NCI-H526 (cell line): ENCODE measurements at regions not wholly inside any gene's neighbourhood (a gene's known extent, or its start where the extent isn't known, plus 50 kb on each side); places are given as distances from the start of the nearest gene placed in this dataset.

Source experiments
- DNase-seq, 2 experiments: peaks; one replicate each; lab custom pipeline; 2025; lab: John Stamatoyannopoulos, UW

DNA sequence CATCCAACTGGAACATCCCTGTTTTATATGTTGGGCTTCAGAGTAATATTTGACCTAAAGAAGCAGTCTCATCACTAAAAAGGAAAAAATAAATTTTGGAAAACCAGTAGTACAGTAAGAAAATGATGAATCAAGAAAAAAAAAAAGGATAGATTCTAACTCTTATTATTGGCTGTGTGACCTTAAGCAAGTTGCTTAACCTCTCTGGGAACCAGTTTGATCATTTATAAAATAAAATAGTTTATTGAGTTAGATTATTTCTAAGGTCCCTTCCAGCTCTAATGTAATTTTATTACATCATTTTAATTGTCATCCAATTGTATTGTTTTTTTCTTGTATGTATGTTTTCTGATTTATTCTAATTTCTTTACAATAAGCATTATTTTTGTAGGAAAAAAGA, 127.0 kb downstream of the PRELID2 start:
- no peak for DNase-seq

DNA sequence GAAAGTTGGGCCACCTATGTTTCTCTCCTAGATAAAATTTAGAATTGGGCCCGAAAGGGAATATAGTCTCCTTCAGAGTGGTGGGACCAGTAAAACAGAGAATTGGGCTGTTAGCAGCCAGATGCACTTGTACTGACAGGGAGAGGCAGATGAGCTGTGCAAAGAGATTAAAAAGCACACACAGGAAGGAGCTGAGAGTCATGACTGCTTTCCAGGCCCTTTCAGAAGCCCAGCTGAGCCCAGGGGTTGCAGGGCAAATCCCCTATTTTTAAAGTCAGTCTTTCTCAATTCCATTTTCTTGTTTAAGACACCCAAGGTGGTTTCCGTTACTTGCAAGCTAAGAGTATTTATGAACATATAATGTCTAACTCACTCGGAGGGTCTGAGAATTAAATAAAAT, 130.4 kb downstream of the PRELID2 start:
- DNase-seq, result no peak

- DNase-seq, result no peak
Measured at GRCh38 chr5:145703856-145704255, 131.3 kb downstream of the PRELID2 start.

- DNase-seq, result no peak
Measured at GRCh38 chr5:145701404-145701803, 133.7 kb downstream of the PRELID2 start.

DNA sequence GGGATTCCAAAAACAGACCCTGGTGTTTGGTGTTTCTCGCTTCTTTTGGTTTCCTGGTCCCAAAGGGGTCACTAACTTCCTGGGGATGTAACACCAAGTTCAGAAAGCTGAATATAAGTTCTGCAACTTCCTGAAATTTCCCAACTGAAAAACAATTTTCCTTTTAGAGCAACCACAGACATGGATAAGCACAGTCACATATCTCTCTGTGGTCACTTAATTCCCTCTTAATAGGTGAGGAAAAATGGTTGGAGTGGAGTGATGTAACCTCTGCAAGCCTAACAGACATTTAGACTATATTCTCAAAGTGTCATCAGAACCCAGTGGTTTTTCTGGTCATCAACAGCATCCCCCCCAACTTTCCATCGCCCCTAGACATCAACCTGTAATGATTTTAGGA, 135.3 kb downstream of the PRELID2 start:
- no peak for DNase-seq

DNA sequence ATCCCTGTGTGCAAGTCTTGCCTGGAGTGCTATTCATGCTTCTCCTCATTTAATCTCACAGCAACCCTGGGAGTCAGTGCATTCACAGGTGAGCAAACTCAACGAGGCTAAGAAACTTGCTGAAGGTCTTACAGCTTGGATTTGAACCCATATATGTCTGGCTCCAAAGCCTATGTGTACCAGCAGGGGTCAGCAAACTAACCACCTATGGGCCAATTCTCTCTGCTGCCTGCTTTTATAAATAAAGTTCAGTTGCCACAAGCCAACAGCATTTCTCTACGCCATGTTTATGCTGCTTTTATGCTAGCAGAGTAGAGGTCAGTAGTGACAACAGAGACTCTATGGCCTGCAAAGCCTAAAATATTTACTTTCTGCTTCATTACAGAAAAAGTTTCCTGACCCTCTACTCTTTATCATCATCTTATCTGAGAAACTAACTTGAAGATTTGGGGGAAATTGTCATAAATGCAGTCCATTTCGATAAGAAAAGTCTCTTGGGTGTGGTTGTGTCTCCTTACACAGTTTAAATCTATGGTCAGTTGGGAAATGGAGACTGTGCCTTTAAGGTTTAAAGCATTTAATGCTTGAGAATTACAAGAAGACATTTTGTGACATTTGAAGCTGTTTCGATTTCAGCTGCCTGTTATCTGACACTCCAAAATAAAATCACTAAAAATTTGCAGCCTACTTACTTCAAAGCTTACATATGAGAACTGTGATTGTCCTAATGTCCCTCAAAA, 137.7 kb downstream of the PRELID2 start:
- peak in 1 of 2 experiments; percentile 44 for DNase-seq

- DNase-seq, result no peak
Measured at GRCh38 chr5:145689235-145689634, 145.9 kb downstream of the PRELID2 start.

- DNase-seq, result no peak
Measured at GRCh38 chr5:145687943-145688342, 147.2 kb downstream of the PRELID2 start.

GRCh38 chr5:145685417-145685816, 149.7 kb downstream of the PRELID2 start:
- no peak for DNase-seq

- DNase-seq, result no peak
Measured at GRCh38 chr5:145683431-145683830, 151.7 kb downstream of the PRELID2 start.

GRCh38 chr5:145682197-145682899, 152.8 kb downstream of the PRELID2 start:
- no peak for DNase-seq

DNA sequence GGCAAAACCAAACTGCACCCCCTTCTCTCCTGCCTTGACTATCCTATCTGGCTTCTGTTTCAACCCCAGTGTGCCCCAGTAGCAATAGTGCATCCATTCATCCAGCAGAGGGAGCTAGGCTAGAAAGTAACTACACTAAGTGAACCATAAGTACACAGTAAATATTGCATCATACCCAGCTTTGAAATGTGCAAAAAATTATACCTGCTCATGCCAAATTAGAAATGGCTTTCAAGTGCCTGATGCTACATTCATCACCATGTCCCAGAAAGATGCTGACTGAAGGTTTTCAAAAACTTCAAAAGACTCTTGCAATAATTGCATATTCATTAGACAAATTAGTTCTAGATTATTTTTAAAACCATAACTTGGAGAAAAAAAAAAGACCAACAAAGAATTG, 153.5 kb downstream of the PRELID2 start:
- peak; percentile 27 to 76 for DNase-seq

DNA sequence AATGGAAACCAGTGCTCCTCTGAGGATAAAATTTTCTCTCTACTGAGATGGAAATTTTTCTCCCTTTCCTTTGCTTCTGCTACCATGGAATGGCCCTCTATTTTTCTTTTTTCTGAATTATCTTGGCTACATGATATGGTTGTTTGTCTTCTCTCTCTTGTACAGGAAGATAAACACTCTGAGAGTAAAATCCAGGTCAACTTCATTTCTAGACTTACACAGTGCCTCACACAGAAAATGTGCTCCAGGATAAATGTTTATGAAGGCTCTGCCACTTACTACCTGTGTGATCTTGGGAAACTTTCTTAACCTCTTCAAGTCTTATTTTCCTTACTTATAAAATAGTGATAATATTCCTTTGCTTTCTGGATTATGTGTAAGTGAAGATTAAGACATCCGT, 153.9 kb downstream of the PRELID2 start:
- DNase-seq, result no peak

- DNase-seq, result no peak
Measured at GRCh38 chr5:145680767-145681166, 154.4 kb downstream of the PRELID2 start.

- no peak for DNase-seq
Measured at GRCh38 chr5:145680169-145680568, 155.0 kb downstream of the PRELID2 start.

- DNase-seq, result no peak
Measured at GRCh38 chr5:145678255-145678654, 156.9 kb downstream of the PRELID2 start.

- no peak for DNase-seq
Measured at GRCh38 chr5:145673786-145674185, 161.4 kb downstream of the PRELID2 start.

GRCh38 chr5:145668714-145669113, 166.4 kb downstream of the PRELID2 start:
- DNase-seq, result no peak

DNA sequence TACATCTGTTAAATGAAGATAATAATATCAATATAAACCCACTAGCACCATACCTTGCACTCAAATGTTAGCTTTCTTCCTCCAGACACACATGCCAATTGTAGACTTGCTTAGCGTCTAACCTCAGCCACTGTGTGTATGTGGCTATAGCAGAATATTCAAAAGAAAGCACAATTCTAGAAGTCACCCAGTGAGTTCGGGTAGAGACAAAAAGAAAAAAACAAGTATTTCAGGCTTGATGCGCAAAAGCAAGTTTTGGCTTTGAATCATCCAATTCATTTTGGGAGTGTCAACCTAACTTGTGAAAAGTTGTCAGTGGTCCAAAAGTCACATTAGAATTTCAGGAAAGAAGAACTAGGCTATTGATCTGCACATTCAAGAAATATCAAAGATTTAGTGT, 167.4 kb downstream of the PRELID2 start:
- DNase-seq, result no peak

DNA sequence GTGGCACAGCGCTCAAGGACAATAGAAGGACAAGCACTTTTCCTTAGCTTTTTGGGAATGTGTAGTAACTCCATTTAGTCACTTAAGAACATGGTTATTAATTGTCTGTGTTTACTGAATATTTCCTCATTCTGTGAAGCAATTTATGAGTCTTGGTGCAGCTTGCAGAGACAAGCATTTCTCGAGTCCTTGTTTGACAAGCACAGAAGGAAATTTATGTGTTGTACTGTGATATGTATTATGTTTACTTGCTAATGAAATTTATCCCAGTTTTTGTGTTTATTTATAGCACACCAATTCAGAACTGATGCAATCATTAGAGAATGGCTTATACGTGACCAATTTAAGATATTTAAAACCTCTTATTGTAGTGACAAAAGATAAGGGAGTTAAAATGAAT, 168.6 kb downstream of the PRELID2 start:
- DNase-seq, result no peak

DNA sequence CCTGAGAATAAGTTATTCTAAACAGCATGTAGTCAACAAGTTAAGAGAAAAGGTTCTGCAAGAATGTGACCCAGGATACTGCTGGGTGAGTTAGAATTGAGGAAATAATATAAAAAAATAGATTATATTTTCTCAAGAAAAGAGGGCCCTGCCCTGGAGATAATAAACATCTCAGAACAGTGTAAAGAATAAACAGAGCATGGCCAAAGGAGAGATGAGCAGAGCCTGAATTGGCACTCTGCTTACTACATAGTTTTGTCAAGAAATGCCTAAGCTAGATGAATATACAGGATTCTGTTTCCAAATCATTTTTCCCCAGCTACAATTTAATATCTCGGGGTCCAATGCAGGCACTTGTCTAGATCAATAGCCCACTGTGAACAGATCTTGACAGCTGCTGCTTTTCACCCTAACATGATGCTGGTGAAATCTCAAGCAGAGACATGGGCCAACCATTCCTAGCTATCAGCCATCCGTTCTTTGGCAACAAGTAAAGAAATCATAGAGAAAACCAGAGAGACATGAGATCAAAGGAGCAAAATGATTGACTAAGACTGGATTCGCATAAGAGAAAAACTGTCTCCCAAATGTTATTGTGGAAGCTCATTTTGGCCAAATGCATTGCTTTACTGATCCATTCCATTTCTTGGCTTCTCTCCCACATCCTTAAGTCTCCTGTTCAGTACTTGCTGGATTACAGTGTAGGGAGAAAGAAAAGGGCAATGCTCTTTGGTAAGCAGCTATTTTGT, 173.2 kb downstream of the PRELID2 start:
- DNase-seq, result no peak

DNA sequence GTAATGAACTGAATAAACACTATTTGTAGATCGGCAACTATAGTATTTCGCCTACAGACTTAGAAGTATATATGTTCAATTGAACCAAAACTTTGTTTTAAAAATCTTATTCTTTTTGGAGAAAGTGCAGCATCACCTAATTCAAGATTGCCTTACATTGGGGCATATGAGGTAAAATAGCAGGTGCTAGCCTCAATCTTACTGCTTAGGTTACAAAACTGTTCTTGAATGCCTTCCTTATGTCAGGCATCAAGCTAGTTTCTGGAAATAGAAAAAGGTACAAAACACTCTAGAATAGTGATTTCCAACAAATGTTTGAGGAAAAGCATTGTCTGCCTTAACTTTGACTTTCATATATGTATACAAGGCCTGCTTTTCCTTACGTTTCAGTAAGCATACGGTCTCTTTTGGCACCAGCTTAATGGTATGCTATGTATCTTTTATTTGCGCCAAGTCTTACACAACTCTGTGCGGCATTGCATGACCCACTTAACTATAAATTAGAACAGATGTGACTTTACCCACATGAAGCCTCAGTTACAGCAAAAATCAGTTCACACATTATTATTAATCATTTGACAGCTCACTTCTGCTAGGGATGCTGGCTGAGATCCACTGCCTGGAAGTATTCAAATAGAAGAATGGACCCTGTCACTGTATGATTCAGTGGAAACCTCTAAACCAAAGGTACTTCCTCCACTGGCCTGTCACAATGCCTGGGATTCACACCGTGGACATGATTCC, 174.1 kb downstream of the PRELID2 start:
- no peak for DNase-seq
